ENCODE measurements at regions not wholly inside any gene's neighbourhood (a gene's known extent, or its start where the extent isn't known, plus 50 kb on each side); places are given as distances from the start of the nearest gene placed in this dataset.

DNA sequence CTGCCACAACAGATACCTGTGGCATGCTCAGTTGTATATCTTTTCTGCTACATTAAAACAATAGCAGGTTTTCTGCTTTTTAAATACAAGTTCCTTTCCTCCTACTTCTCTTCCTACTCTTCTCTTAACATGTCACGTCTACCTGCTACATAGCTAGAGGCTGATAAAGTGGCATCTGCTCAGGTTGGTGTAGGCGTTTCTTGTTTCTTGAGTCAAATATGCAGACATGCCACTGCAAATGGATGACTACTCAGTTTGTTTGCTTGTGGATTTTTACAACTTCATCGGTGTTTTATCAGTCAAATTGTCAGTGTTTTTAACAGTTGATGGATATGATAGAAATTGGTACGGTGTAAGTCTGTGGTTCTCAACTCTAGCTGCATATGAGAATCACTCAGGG lies 525.7 kb downstream of the TLE4 start:
- TF ChIP-seq, protein P1, sequence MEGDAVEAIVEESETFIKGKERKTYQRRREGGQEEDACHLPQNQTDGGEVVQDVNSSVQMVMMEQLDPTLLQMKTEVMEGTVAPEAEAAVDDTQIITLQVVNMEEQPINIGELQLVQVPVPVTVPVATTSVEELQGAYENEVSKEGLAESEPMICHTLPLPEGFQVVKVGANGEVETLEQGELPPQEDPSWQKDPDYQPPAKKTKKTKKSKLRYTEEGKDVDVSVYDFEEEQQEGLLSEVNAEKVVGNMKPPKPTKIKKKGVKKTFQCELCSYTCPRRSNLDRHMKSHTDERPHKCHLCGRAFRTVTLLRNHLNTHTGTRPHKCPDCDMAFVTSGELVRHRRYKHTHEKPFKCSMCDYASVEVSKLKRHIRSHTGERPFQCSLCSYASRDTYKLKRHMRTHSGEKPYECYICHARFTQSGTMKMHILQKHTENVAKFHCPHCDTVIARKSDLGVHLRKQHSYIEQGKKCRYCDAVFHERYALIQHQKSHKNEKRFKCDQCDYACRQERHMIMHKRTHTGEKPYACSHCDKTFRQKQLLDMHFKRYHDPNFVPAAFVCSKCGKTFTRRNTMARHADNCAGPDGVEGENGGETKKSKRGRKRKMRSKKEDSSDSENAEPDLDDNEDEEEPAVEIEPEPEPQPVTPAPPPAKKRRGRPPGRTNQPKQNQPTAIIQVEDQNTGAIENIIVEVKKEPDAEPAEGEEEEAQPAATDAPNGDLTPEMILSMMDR (IDR thresholded peaks at IDR 0.05) = no peak
- TF ChIP-seq, protein P2, sequence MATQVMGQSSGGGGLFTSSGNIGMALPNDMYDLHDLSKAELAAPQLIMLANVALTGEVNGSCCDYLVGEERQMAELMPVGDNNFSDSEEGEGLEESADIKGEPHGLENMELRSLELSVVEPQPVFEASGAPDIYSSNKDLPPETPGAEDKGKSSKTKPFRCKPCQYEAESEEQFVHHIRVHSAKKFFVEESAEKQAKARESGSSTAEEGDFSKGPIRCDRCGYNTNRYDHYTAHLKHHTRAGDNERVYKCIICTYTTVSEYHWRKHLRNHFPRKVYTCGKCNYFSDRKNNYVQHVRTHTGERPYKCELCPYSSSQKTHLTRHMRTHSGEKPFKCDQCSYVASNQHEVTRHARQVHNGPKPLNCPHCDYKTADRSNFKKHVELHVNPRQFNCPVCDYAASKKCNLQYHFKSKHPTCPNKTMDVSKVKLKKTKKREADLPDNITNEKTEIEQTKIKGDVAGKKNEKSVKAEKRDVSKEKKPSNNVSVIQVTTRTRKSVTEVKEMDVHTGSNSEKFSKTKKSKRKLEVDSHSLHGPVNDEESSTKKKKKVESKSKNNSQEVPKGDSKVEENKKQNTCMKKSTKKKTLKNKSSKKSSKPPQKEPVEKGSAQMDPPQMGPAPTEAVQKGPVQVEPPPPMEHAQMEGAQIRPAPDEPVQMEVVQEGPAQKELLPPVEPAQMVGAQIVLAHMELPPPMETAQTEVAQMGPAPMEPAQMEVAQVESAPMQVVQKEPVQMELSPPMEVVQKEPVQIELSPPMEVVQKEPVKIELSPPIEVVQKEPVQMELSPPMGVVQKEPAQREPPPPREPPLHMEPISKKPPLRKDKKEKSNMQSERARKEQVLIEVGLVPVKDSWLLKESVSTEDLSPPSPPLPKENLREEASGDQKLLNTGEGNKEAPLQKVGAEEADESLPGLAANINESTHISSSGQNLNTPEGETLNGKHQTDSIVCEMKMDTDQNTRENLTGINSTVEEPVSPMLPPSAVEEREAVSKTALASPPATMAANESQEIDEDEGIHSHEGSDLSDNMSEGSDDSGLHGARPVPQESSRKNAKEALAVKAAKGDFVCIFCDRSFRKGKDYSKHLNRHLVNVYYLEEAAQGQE (IDR thresholded peaks at IDR 0.05; ENCODE audit: insufficient read depth in 1 of 2, low read depth in 2 of 2, low read length in 1 of 2) = no peak
- TF ChIP-seq POLR2AphosphoS5 (IDR thresholded peaks at IDR 0.05; ENCODE audit: low read depth, low read length) (no peak), SIN3A (IDR thresholded peaks at IDR 0.05; ENCODE audit: borderline replicate concordance, insufficient read depth, low read depth, low read length) (no peak)

All from Panc1 (cell line).